ENCODE measurements at regions not wholly inside any gene's neighbourhood (a gene's known extent, or its start where the extent isn't known, plus 50 kb on each side); places are given as distances from the start of the nearest gene placed in this dataset.

DNA sequence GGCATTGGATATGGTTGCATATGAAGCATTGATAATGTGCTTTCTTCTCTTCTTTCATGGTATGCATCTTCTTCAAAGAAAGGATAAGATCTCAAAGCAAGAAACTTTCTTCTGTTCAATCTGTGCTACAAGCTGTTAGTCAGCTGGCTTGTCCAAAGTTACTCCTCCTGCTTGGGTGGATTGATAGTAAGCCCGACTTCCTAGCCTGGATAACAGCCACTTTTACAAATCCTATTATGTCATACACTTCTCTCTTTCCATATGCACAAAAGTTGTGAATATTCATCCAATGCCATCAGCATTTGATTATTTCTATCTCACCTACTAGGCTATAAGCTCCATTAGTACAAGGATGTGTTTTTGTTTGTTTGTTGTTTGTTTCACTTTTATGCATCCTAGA, 891.0 kb upstream of the SORCS1 start:
- Mint-ChIP-seq H3K9me3 (peaks cover 6% of the 10 kb centered on the region), H3K27ac (no peak overlapping the region), H3K4me1 (no peaks in the 10 kb centered on the region), H3K4me3 (no peak overlapping the region), H3K27me3 (no peaks in the 10 kb centered on the region), H3K36me3 (ENCODE audit: low read depth) (no peaks in the 10 kb centered on the region)
- intact Hi-C loops (cut with micrococcal nuclease) = no loop called here
- CTCF ChIA-PET = no interaction called here
- no peak for TF ChIP-seq CTCF (IDR thresholded peaks at IDR 0.05)
- no peak for ATAC-seq (ENCODE audit: low read depth)
- DNase-seq = no peak
- POLR2A ChIA-PET = no interaction called here

GRCh38 chr10:108052981-108053380, 888.5 kb upstream of the SORCS1 start:
- CTCF ChIA-PET = no interaction called here
- H3K4me1 Mint-ChIP-seq = no peaks in the 10 kb centered on the region
- no peak for ATAC-seq (ENCODE audit: low read depth)
- intact Hi-C loops (cut with micrococcal nuclease) = no loop called here
- no peaks in the 10 kb centered on the region for H3K36me3 Mint-ChIP-seq (ENCODE audit: low read depth)
- POLR2A ChIA-PET = no interaction called here
- H3K9me3 Mint-ChIP-seq = peaks cover 6% of the 10 kb centered on the region
- no peak overlapping the region for H3K4me3 Mint-ChIP-seq
- no peak for TF ChIP-seq CTCF (IDR thresholded peaks at IDR 0.05)
- DNase-seq = no peak
- no peaks in the 10 kb centered on the region for H3K27me3 Mint-ChIP-seq
- H3K27ac Mint-ChIP-seq = no peak overlapping the region

- Mint-ChIP-seq H3K9me3 (peaks cover 4% of the 10 kb centered on the region), H3K27ac (no peak overlapping the region), H3K4me3 (no peak overlapping the region), H3K27me3 (no peaks in the 10 kb centered on the region), H3K36me3 (ENCODE audit: low read depth) (no peaks in the 10 kb centered on the region), H3K4me1 (no peaks in the 10 kb centered on the region)
- DNase-seq (no peak), ATAC-seq (ENCODE audit: low read depth) (no peak)
- no peak for TF ChIP-seq CTCF (IDR thresholded peaks at IDR 0.05)
- ChIA-PET POLR2A (no interaction called here), CTCF (no interaction called here)
- intact Hi-C loops (cut with micrococcal nuclease) = no loop called here
Observed at GRCh38 chr10:108051218-108051617, 886.7 kb upstream of the SORCS1 start.

DNA sequence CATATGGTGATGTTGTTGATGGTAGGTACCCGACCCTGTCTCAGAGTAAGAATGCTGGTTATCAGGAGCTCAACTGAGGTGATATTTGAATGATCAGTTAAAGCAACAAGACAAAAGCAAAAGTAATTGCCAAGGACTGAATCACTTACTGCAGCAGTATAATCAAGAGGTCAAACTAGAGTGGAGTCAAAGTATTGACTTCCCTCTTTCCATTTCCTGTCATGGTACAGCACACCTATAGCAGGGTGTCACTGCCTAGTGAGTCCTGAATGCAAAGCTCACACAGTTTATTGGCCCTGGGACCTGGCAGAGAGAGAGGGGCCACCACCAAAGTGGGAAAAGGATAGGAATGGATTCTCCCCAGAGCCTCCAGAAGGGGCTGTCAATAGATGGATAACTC, 886.1 kb upstream of the SORCS1 start:
- ATAC-seq (ENCODE audit: low read depth) = no peak
- no peaks in the 10 kb centered on the region for H3K4me1 Mint-ChIP-seq
- ChIA-PET POLR2A (no interaction called here), CTCF (no interaction called here)
- intact Hi-C loops (cut with micrococcal nuclease) = no loop called here
- TF ChIP-seq CTCF (IDR thresholded peaks at IDR 0.05) = no peak
- DNase-seq = no peak
- H3K27ac Mint-ChIP-seq = no peak overlapping the region
- H3K4me3 Mint-ChIP-seq = no peak overlapping the region
- peaks cover 1% of the 10 kb centered on the region for H3K9me3 Mint-ChIP-seq
- H3K36me3 Mint-ChIP-seq (ENCODE audit: low read depth) = no peaks in the 10 kb centered on the region
- H3K27me3 Mint-ChIP-seq = no peaks in the 10 kb centered on the region

- intact Hi-C loops (cut with micrococcal nuclease) = no loop called here
- no peak for ATAC-seq (ENCODE audit: low read depth)
- H3K36me3 Mint-ChIP-seq (ENCODE audit: low read depth) = no peaks in the 10 kb centered on the region
- no peaks in the 10 kb centered on the region for H3K4me1 Mint-ChIP-seq
- TF ChIP-seq CTCF (IDR thresholded peaks at IDR 0.05) = no peak
- peaks cover 1% of the 10 kb centered on the region for H3K9me3 Mint-ChIP-seq
- no peak overlapping the region for H3K27ac Mint-ChIP-seq
- ChIA-PET CTCF (no interaction called here), POLR2A (no interaction called here)
- DNase-seq = no peak
- no peak overlapping the region for H3K4me3 Mint-ChIP-seq
- no peaks in the 10 kb centered on the region for H3K27me3 Mint-ChIP-seq
Observed at GRCh38 chr10:108049668-108050067, 885.2 kb upstream of the SORCS1 start.
